GM19452 (cell line): ENCODE measurements at regions not wholly inside any gene's neighbourhood (a gene's known extent, or its start where the extent isn't known, plus 50 kb on each side); places are given as distances from the start of the nearest gene placed in this dataset.
"Not testable (repeated sequence)": the region's sequence is repeated elsewhere in the genome, so short reads cannot be mapped to it uniquely, and the experiment has no call there.

ENCODE experiments used
- ATAC-seq: cut with Tn5 transposase; IDR thresholded peaks from one replicate; pipeline ENCODE4 v1.9.1; 2021; ENCODE audit not compliant: unreplicated experiment

GRCh38 chr6:44037847-44038542 is 89.3 kb downstream of the MRPL14 start:
- ATAC-seq = no peak

- ATAC-seq = not testable (repeated sequence)
Measured at GRCh38 chr6:44037276-44037675, 90.0 kb downstream of the MRPL14 start.

- no peak for ATAC-seq
Measured at GRCh38 chr6:44036699-44037101, 90.6 kb downstream of the MRPL14 start.

- no peak for ATAC-seq
Measured at GRCh38 chr6:44036196-44036595, 91.1 kb downstream of the MRPL14 start.

GRCh38 chr6:44035621-44036020 is 91.6 kb downstream of the MRPL14 start:
- no peak for ATAC-seq

- no peak for ATAC-seq
Measured at GRCh38 chr6:44034931-44035345, 92.3 kb downstream of the MRPL14 start.

GRCh38 chr6:44034391-44034861 is 92.8 kb downstream of the MRPL14 start:
- ATAC-seq = no peak

- ATAC-seq = no peak
Measured at GRCh38 chr6:44030812-44031454, 96.3 kb downstream of the MRPL14 start.

- no peak for ATAC-seq
Measured at GRCh38 chr6:44029444-44030185, 97.6 kb downstream of the MRPL14 start.

GRCh38 chr6:44028789-44029310 is 98.4 kb downstream of the MRPL14 start:
- ATAC-seq = no peak

GRCh38 chr6:44025226-44025625 is 102.0 kb downstream of the MRPL14 start:
- ATAC-seq = no peak

GRCh38 chr6:44024574-44025219 is 102.6 kb downstream of the MRPL14 start:
- no peak for ATAC-seq

GRCh38 chr6:44023586-44024454 is 103.4 kb downstream of the MRPL14 start:
- ATAC-seq = no peak

- ATAC-seq = no peak
Measured at GRCh38 chr6:44022671-44023352, 104.4 kb downstream of the MRPL14 start.

- ATAC-seq = no peak
Measured at GRCh38 chr6:44022296-44022661, 105.0 kb downstream of the MRPL14 start.

GRCh38 chr6:44021589-44022295 is 105.5 kb downstream of the MRPL14 start:
- no peak for ATAC-seq

GRCh38 chr6:44020664-44021425 is 106.4 kb downstream of the MRPL14 start:
- no peak for ATAC-seq

GRCh38 chr6:44020148-44020547 is 107.1 kb downstream of the MRPL14 start:
- ATAC-seq = no peak
